Frontal cortex (tissue), 3 donors: ENCODE measurements at regions not wholly inside any gene's neighbourhood (a gene's known extent, or its start where the extent isn't known, plus 50 kb on each side); places are given as distances from the start of the nearest gene placed in this dataset.

ENCODE experiments used
- DNase-seq, 2 donors: peaks; one replicate each; pipeline ENCODE4 v3.0.0; 2012; ENCODE audit warnings: low spot score in 2 of 2
- FAIRE-seq: peaks from 2 replicates; lab custom pipeline; 2012; peaks lifted over from hg19 to GRCh38; lab: Jason Lieb, UNC
- donor health status: control.
- donor health status: control.
- donor health status: control.

GRCh38 chr1:172875892-172876291 is 174.8 kb downstream of the TNFSF18 start:
- FAIRE-seq: no peak
- DNase-seq: no peak

DNA sequence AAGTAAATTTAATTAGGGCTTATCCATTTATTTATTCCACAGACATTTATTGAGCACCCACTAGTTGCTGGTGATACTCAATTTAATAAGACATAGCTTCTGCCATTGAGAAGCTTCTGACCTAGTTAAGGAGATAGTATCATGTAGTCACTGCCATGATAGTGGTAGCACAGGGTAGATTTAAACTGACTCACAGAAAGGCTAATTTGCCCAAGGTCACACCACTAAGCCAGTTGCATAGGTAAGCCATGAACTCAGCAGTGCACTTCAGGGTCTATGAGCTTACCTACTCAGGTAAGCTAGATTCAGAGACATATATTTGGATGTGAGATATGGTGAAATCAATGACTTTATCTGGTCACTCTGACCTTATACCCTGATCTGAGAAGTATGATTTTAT is 168.4 kb downstream of the TNFSF18 start:
- no peak for FAIRE-seq

GRCh38 chr1:172882791-172883386 is 167.9 kb downstream of the TNFSF18 start:
- FAIRE-seq: no peak
- DNase-seq: no peak

More for the DNA sequence above, 168.4 kb downstream of the TNFSF18 start:
- no peak for DNase-seq

DNA sequence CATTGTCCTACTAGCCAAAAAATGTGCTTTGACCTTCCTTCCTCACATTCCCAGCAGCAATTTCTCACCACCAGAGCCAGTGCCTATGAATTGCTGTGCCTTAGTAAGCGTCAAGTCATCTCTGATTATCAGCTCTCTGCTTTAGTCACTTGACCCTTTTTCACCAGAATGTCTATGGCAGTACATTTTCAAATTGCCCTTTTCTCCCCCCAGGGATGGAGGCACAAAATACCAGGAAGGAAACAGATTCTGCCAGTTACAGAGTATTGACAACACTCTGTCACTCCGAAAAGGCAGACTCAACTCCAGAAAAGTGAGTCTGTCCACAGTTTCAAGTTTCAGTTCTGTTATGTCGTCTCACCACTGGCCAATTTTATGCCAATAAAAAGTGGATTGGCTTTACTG is 167.4 kb downstream of the TNFSF18 start:
- FAIRE-seq (no peak), DNase-seq (no peak)

DNA sequence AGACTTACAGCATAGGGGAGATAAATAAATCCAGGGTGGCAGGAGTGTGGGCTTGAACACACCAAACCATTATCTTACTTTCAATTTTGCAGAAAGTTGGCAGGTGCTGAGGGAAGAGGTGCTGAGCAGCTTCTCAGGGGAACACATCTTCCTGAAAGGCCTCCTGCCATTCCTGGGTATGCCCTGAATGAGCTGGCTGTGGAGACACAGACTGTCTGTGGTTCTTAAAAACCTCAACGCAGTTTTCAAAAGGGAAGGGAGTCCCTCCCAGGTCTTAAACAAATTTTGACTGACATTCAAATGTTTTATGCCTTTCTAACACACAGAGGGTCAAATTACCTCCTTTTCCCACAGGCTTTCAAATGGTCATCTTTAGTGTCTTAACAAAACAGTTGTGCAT is 166.9 kb downstream of the TNFSF18 start:
- no peak for FAIRE-seq
- DNase-seq: no peak

DNA sequence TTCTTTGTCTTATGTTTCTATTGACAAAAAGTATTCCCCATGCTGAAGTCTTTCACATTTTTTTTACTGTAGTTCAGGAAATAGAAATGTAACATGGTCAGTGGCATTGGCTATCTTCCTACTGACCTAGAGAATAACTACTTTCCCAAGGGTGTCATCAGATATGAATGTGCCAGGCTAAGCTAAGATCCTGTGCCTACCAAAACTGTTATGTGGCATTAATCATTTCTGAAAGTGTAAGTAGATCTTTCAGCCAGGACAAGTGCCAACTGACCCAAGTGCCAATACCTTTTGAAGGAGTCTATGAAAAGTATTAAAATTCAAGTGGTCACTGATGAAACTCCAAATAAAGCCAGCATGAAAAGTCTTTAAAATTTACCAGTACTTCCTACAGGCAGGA is 165.3 kb downstream of the TNFSF18 start:
- no peak for DNase-seq
- no peak for FAIRE-seq

GRCh38 chr1:172885971-172886370 is 164.8 kb downstream of the TNFSF18 start:
- DNase-seq (no peak), FAIRE-seq (no peak)

DNA sequence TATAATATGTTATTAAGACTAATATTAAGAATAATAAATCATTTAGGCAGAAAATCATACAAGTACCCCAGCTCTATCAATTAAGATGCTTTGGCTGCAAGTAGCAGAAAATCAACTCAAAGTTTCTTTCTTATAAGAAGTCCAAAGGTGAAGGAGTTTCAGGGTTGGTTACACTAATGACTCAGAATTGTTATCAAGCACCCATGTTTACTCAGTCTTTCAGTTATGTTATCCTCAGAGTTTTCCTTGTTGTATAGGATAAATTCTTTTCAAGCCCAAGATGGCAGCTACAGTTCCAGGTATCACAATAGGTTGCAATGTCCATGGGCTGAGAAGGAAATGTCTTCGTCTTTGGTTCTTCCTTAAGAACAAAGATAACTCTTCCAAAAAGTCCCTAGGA is 163.6 kb downstream of the TNFSF18 start:
- no peak for FAIRE-seq
- no peak for DNase-seq

DNA sequence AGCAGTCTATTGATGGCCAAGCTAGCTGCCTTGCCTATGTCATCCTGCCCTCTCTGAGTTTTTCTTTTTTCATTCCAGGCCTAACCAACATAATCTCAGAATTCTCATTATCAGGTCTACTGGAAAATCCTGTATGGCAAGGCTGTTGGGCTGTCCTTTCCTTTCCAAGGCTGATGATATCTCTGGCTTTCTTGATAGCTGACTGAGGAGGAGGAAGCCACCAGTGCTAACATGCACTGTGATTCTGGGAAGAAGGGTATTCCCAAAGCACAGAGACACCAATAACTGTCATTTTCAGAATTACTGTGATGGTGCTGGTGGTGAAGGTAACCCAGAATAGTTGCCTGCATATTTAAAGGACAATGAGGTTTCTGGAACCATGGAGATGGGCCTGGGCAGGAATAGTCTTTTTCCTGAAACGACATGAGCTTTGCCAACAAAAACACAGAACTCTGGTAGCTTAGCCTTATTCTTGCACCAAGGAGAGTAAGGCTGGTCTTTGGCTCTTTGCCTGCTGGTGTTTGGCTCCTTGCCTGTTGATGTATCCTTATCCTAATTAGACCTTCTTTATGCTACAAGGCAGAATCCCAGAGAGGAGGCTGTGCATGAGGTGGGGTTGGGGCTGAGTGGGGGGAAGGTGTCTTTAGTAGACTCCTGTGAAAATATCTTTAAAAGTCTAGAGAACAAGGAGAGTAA is 157.4 kb downstream of the TNFSF18 start:
- no peak for FAIRE-seq
- DNase-seq: no peak

DNA sequence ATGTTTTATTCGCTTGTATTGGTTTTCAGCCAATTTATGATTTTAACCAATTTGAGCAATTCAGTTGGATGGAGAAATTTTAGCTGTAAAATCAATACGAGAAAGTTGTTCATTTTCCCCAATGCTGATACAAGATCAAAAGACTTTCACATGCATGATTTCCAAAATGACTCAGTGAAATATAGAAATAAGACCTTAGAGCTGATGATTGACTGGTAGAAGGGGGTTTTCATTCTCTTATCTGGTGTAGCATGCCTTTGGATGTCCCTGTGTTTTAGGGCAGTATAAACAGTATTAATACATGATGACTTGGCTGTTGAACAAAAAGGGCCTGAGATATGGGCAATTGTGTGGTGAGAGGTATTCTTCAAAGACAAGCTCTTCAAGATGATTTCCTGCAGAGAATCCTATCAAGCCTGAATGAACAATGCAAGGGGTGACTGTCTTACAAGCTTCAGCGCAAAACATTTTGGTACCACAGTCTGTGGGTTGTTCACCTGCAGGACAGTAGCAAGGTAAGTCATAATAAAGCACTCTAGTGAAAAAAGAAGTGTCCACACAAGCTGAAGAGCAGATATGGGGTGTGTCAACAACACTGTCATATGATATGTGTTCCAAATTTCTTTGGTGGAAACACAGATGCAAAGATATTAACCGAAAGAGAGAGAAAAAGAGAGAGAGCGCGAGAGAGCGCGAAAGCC is 156.2 kb downstream of the TNFSF18 start:
- no peak for DNase-seq
- no peak for FAIRE-seq

- DNase-seq: no peak
- FAIRE-seq: no peak
These were observed 155.7 kb downstream of the TNFSF18 start for GRCh38 chr1:172895050-172895460.

GRCh38 chr1:172895761-172896160 is 155.0 kb downstream of the TNFSF18 start:
- no peak for FAIRE-seq
- DNase-seq: no peak

GRCh38 chr1:172897738-172898137 is 153.0 kb downstream of the TNFSF18 start:
- DNase-seq (no peak), FAIRE-seq (no peak)

GRCh38 chr1:172898866-172899265 is 151.9 kb downstream of the TNFSF18 start:
- DNase-seq (no peak), FAIRE-seq (no peak)

DNA sequence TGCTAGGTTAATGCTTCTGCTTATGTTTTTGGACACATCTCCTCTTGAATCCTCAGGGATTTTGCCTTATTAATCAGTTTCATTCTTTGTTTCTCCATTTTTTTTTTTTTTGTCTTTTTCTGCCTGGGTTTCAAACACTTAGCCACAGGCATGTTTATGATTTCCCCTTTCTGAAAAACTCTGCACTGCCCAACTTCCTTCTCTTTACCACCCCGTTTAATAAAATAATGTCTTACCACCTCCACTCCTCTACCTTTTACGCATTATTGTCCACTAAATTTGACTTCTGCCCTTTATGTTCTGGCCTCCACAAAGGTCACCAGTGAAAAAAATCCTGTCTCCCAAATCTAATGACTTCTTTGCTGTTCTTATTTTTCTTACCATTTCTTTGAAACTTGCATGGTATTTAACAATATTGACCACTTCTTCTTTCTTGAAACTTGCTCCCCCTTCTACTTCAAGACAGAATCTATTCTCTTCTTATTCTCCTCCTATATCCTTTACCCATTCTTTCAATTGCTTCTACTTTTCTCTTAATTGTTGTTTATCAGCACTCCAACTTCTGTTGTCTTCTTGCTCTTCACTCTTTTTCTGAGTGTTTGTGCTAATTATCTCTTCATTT is 150.3 kb downstream of the TNFSF18 start:
- DNase-seq (no peak), FAIRE-seq (no peak)

DNA sequence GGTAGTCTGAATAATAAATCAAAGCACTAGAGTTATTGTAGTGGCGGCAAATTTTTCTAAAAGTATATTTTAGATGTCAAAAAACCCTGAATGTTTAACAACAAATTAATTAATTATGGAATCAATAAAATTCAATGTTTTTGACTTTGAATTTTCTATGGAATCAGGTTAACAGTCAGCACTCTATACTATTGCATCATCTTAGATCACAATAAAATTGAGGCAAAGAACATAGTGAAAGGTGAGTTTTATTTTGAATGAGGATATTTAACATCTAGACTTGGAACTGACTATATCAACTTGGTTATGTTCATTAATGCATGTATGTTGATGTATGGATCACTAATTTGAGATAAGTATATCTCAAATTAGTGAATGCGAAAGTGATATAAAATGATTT is 148.5 kb downstream of the TNFSF18 start:
- DNase-seq: no peak
- no peak for FAIRE-seq

- no peak for DNase-seq
- no peak for FAIRE-seq
These were observed 147.8 kb downstream of the TNFSF18 start for GRCh38 chr1:172902861-172903381.

- DNase-seq (no peak), FAIRE-seq (no peak)
These were observed 147.0 kb downstream of the TNFSF18 start for GRCh38 chr1:172903581-172904220.

GRCh38 chr1:172905452-172905851 is 145.3 kb downstream of the TNFSF18 start:
- no peak for DNase-seq
- no peak for FAIRE-seq
